Stimulated activated CD4-positive, alpha-beta T cell treated with anti-CD3 and anti-CD28 coated beads, Interleukin-1b, Interleukin-23, amount 100 ng/mL, for 48 hours (primary cell): ENCODE measurements at regions not wholly inside any gene's neighbourhood (a gene's known extent, or its start where the extent isn't known, plus 50 kb on each side); places are given as distances from the start of the nearest gene placed in this dataset.

ENCODE experiments used
- DNase-seq: peaks from one replicate; pipeline ENCODE4 v3.0.0-alpha.2; 2020

DNA sequence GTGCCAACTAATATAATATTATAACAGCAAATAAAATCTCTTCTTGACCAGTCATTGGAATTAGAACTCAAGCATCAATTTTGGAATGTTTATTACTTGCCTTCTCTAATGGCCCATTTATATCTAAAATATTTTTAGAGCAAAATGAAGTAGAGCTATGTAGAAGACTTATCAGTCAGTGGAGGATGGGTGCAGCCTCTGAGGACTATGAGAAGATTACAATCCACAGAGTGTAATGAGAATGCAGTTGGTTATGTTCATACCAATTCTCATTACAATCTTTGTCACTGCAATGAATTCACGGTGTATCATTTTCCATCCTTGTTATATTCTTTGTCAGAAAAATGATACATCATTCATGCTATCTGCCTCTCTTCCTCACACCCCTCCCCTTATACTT is 878.1 kb downstream of the CENPC start:
- no peak for DNase-seq

DNA sequence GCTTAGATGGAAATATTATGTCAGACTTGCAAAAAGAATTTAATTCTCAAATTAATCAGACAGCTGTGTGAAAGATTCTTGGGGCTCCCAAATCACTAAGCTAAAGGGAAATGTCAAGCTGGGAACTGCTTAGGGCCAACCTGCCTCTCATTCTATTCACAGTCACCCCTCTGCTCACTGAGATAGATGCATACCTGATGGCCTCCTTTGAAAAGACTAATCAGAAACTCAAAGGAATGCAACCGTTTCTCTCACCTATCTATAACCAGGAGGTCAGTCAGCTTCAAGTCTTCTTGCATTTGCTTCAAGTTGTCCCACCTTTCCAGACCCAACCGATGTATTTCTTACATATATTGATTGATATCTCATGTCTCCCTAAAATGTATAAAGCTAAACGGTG is 882.7 kb downstream of the CENPC start:
- DNase-seq: no peak

DNA sequence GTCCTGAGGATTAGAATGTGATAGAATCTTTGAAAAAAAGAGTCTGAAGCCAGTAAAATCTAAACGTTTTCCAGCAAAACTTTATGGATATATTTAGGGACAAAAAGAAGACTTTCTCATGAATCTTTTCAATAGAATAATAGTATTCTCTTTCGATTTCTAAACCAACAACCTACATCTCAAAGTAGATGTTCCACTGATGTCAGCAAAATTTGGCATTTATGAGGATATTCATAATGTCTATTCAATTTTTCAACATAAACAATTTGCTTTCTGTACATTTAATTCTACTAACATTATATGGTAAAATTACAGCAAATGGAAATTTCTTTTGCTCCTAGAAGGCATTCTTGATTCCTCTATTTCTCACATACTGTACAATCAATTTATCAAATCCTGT is 886.5 kb downstream of the CENPC start:
- DNase-seq: no peak

DNA sequence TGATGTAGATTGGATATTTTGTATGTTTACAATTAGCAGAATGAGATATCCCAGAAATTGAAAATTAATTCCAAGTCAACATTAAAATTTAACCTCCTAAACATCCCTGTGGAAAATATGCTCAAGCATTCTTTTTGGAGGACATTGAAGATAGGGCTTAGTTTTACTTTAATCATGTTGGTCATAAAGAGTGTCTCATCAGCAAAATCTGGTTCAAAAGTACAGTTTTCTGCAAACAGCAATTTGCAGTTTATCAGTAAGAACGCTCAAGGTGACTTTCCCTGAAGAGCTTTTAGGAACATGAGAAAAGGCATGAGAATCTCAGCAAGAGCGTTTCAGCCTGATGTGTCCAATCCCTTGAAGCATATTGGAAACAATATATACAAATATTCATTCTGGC is 889.8 kb downstream of the CENPC start:
- DNase-seq: no peak

DNA sequence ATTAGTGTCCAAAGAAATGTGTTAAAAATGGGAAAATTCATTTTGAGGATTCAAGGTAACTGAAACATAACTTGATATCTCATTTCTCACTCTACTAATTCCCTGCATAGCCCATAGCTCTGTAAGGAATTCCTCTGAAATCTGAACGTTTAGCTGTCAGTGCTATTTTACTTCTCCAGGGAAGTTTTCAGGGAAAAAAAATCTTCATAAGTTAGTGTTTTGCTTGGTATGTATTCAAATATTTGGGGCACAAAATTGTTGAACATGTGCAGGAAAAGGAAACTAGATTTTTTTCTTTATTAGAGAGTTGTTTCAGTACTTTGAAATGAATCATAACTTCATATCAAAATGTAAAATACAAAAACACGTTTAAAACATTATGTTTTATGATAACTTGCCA is 891.4 kb downstream of the CENPC start:
- no peak for DNase-seq

DNA sequence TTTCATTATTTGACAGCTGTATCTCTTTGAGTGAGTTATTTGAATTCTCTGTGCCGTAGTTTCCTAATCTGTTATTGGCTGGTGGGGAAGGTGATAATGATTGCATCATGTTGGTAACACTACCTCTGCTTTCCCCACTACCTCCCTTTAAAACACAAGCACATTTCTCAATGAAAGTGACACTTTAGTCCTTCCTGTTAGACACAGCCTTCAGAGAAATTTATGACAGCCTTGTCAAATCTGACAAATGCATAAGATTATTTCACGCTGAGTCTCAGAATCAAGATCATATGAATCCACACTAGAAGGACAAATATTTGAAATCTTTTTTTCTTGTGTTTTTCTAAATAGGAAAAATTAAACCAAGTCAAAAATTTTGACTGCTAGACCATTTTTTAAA is 896.1 kb downstream of the CENPC start:
- no peak for DNase-seq

DNA sequence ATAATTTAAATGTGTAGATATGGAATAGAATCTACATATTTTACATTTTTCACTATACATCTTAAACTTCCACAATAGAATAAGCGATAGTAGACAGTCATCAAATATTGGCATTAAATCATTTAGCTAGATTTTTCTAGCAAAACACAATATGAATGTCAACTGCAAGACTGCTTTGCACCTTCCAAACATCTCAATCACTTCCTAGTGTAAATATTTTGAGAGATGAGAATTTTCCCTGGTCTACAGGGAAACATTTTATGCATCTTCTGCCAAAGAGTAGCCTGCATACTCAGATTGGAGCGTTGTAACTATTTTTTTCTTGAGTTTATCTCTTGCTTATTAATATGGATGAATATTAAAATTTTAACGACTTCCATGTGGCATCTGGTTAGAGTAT is 897.4 kb downstream of the CENPC start:
- no peak for DNase-seq

DNA sequence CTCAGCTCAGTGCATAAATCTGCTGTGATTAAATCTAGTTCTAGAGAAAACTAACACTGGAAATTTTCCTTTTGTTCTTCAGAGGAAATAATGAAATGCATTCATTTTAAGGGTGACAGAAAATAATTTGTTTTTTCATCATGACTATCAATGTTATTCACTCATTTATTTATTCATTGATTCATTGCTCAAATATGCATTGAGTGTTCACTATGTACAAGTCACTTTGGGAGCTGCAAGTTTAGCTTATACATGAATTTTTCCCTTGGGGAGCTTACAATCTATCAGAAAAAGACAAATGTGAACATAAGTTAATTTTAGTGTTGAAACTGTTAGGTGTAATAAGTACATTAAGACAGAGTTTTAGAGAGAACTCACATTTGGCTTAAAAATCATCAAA is 897.8 kb downstream of the CENPC start:
- no peak for DNase-seq

DNA sequence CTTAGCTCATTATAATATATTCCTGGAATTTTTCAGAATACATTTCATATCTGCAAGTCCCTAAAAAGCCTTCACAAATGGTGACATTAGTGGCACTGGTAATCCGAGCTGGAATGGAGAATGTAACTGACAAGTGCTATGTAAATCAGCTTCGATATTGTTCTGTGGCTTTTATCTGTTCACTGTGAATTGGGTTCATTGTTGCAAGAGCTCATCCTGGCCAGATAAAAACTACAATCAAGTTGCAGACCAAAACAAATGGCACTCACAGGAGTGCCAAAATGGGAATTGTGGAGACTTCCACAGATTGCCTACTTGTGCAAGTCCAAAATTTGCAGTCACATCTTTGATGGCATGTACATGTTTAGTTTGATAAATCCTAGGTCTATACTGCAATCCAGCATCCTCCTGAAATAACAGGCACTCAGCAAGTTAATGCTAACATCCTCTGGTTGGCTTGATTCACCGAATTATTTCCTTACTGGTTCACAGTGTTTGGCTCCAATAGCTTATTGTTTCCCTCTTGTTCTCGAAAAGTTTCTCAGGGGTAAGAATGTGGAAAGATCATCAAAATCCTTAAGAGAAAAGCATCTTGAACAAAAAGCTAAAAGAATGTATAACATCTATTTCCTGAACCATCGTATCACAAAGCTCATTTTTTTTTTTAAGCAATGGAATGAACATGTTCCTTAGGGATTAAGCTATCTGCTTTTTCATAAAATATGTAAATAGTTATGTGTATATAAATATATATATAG is 904.9 kb downstream of the CENPC start:
- DNase-seq: no peak

DNA sequence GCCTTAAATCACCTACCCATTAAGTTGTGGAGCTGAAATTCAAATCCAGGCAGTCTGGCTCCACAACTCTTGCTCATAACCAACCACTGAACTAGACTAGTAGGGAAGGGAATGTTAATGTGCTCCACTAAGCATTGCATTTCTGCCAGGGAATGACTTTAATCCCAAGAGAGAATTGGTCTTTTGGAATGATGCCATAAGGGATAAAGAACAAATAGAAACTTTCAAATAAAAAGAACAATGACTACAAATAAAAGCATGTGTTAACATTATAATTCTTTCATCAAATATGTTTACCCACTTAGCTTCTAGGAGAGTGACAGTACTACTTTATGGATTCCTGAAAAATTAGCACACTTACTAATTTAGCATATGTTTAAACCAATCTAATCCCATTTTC is 905.9 kb downstream of the CENPC start:
- no peak for DNase-seq

DNA sequence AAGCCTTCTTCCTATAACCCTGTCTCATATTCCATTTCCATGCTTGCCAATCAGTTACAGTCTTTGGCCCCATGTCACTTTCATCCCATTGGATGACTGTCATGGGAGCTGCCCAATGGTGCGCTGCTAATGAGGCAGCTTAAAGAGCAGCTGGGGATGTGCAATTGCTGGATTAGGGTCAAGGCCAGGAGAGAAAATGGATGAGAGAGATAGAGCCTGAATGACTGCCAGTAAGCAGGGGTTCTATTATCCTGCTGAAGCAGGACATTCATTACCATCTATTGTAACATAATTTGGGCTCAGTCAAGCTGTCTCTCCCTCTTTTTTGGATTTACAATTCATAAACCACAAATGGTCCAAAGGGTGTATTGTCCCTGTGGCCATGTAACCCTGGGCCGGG is 909.0 kb downstream of the CENPC start:
- no peak for DNase-seq

DNA sequence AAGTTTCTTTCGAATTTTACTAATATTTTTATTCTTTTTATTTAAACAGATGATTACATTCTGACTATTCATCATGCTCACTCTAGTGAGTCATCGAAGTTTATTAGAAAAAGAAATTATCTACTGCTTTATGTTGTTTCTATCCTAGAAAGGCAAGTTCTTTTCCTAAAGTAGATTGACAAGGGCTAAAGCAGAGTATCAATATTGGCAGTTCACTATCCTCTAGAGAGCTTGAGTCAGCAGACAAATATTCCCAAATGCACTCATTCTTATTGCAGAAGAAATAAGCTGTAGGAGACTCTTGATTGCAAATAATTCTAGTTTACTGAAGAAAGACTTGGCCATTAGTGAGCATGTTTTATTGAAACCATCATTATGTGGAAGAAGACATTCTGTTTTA is 911.8 kb downstream of the CENPC start:
- DNase-seq: no peak

DNA sequence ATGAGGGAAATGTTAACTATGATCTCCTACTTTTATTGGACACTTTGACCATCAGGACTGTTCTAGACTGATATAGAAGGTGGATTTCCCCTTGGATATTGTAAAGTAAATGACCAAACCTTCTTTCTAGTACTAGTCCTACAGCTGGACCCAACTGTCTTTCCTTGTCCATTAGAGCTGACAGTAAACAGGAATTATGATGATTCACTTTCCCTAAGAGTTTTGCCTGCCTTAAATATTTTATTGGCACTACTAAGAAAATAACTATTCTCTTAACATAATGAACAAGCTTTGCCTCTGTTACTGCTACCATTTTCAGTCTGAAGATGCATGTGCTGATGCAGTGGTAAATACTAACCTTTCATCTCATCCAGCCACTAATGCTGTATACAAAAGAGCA is 915.4 kb downstream of the CENPC start:
- no peak for DNase-seq

DNA sequence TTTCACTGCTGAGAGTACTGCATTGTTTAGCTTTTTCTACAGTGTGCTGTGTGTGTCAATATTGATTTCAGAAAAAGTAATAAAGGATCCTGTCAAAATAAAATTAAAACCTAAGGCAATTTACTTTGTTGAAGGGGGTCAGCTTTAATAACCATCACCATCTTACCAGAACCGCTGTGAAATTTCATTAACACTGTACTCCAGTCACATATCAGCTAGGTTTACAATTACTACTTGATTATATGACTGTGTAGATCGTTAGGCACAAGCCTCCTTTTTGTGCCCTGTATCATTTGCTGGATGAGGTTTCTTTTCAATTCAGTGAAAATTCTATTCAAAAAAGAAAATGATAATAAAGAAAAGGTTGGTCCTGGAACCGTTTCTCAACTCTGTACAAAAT is 917.2 kb downstream of the CENPC start:
- DNase-seq: no peak

DNA sequence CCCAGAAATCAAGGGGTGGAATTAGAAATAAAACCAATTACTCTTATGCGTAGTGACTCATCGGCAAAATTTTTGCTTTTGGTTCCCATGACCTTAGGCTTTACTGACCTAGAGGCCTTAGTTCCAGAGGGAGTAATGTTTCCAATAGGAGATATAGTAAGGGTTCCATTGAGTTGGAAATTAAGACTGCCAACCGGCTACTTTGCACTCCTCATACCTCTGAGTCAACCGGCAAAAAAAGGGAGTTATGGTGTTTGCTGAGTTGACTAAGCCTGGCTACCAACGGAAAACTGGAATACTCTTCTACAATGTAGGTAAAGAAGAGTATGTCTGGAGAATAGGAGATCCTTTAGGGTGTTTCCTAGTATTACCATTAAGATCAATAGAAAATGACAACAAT is 919.8 kb downstream of the CENPC start:
- DNase-seq: no peak

DNA sequence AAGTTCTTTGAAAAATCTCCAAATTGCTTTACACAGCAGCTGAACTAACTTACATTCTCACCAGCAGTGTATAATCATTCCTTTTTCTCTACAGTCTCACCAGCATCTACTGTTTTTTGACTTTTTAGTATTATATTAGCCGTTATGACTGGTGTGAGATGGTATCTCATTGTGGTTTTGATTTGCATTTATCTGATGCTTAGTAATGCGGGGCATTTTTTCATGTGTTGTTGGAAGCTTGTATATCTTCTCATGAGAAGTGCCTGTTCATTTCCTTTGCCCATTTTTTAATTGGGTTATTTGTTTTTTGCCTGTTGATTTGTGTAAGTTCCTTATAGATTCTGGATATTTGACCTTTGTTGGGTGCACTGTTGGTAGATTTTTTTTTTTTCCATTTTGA is 931.7 kb downstream of the CENPC start:
- DNase-seq: no peak

DNA sequence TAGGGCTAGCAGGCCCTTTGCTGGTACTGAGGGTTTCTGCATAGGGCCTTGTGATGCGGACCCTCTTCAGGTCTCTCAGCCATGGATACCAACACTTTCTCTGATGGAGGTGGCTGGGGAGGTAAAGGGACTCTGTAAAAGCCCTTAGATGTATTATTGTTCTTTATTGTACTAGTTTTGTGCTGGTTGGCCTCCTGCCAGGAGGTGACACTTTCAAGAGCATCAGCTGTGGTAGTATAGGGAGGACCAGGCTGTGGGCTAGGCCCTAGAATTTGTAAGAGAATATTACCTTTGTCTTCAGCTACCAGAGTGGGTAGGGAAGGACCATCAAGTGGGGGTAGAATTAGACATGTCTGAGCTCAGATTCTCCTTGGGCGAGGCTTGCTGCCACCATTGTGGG is 936.3 kb downstream of the CENPC start:
- DNase-seq: no peak

DNA sequence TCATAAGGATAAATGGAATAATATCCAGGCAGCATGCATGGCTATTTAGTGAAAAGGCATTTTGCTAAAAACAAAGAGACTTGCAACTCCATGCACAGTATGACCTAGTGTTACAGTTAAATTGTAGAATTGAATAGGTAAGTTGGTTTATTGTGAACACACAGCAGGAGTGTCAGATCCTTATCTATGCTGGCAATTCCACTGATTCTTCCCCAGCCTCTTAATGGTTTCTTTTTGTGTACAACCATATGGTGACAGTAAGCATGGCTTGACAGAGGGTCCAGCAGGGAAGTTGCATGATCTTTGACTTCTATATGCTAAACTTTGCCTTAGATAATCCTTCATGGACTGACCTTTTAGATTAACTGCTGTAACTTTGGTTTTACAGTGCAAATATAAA is 936.6 kb upstream of the EPHA5 start:
- DNase-seq: no peak

DNA sequence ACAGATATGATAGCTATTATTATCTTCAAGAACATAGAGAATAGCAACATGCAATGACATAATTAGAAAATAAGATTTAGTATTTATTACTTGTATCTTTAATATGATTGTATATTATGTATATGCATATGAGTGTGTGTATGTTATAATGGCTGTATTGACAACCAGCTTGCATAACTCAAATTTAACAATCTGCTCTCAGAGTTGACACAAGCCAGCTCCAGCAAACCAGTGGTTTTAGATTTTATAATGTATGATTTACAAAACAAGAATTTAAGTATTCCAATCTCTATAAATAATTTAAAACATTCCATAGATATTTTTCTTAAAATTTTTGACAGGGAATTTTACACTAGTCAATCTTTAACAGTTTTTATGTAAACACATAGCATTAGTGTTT is 935.9 kb upstream of the EPHA5 start:
- DNase-seq: no peak

DNA sequence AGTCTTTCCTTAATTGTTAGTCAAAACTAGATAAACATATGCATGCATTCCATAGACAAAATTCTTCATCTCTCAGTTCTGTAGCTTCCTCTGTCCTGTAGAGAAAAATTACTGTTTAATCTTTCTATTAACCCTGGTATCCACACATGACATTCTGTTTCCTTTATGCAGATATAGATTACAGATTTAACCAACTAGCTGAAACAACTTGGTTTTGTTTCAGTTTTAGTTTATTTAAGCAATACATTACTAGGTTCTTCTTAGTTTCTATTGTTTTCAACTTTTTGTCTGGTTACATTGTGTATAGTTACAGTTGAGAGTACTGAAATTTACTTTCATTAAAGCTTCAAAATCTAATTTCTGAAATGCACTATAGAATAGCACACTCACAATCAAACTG is 933.9 kb upstream of the EPHA5 start:
- DNase-seq: no peak

DNA sequence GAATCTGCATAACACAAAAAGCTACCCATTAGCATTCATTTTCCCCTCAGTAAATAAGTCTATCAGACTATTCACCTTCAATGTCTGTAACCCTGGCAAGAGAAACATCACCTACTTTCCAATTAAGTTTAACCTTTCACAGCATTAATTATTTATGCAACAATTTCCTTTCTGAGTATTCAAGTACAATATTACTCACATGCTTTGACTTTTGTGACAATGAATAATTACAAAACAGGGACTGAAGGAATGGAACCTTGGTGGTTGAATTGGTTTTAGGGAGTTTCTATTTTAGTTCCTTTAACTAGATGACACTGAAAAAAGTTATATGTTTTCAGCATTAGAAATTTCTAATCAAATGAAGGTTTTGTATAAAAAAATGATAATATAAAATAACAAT is 932.3 kb upstream of the EPHA5 start:
- DNase-seq: no peak

DNA sequence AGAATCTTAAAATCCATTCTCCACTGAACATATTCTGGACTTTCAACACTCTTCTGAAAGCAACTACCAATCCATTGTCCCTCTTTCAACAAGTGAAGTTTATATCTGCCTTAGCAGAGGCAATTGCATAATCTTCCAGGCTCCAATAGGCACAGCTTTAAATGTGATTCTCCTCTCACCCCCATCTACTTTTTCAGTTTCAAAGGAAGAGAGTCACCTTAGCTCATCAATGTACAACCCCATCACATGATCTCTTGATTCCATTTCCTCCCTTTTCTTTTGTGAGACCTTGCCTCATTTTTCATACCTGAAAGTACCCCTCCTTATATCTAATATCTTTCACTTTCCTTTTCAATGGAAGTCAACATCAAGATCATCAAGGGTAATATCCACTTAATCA is 921.7 kb upstream of the EPHA5 start:
- DNase-seq: no peak

DNA sequence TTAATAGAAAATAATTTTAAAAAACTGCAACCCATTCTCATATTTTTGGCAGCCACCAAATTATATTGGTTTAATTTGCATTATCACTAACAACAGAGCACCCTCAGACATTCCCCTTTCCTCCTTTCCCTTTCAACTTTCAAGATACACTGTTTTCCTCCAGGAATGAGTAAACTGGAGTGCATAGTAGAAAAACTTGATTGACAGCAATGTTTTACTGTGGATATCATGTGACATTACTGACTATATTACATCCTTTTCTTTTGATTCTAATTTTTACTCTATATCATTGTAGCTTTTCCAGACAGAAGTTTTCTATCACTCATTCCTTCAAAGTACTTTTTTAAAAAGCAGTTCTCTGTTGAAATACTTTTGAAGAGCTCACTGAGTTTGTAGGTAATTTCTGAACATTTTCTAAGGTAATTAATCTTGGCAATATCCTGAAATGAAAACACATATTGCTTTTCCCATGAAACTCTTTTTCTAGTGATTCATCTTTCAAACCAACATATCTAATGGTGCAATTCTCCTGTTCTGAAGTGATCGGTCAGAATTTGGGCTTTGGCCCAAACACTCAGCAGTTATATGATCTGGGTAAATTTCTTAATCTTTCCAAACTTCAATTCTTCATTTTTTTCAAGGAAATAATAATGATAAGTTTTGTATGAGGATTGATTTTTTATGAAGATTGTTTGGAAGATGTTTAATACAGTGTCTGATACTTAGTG is 920.4 kb upstream of the EPHA5 start:
- no peak for DNase-seq

DNA sequence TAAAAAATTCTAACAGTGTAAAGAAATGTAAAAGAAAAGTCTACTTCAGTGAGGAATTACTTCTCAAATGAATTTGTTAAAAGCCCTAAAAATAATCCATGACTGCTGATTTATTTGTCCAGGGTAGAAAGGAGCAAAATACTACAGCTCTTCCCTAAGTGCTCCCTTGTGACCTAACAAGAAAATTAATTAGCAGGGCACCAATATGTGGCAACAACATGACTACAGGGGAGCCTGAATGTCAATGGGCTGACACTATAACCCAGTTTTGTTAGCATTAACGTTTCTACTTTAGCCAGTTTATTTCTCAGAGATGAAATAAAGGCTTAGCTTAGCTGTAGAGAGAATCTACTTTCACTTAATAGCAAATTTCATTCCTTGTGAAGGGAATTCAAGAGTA is 918.9 kb upstream of the EPHA5 start:
- DNase-seq: no peak

DNA sequence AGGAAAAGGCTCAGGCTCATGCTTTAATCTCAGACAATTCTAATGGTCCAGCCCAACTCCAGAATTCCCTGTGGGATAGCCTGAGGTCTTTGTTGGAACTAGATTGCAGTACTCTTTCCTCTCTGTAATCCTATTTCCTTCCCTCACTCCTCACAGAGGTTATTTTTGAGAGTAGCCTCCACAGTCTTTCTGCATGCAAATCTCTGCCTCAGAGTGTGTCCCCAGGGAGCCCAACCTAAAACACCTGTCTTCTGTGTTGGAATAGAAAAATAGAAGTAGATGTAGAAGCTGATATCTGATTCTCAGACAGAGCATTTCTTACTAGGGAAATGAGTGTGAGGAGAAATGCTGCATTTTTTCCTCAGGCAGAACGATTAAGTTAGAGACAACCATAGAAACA is 915.5 kb upstream of the EPHA5 start:
- no peak for DNase-seq
